ENCODE measurements at regions not wholly inside any gene's neighbourhood (a gene's known extent, or its start where the extent isn't known, plus 50 kb on each side); places are given as distances from the start of the nearest gene placed in this dataset.
"Not testable (repeated sequence)": the region's sequence is repeated elsewhere in the genome, so short reads cannot be mapped to it uniquely, and the experiment has no call there.

GRCh38 chr18:56483386-56483785 is 155.0 kb downstream of the TXNL1 start:
- ATAC-seq (no peak), DNase-seq (no peak)
- Mint-ChIP-seq H3K4me3 (no peak overlapping the region), H3K9me3 (ENCODE audit: insufficient read depth) (no peaks in the 10 kb centered on the region), H3K27ac (no peak overlapping the region), H3K36me3 (ENCODE audit: low read depth) (no peaks in the 10 kb centered on the region), H3K27me3 (ENCODE audit: low read depth) (no peaks in the 10 kb centered on the region), H3K4me1 (ENCODE audit: low read depth) (no peaks in the 10 kb centered on the region)
- ChIA-PET CTCF (no interaction called here), POLR2A (no interaction called here)

- H3K27ac Mint-ChIP-seq; CTCF ChIA-PET; H3K36me3 Mint-ChIP-seq (ENCODE audit: low read depth); POLR2A ChIA-PET; H3K9me3 Mint-ChIP-seq (ENCODE audit: insufficient read depth); H3K4me3 Mint-ChIP-seq; H3K27me3 Mint-ChIP-seq (ENCODE audit: low read depth); H3K4me1 Mint-ChIP-seq (ENCODE audit: low read depth); DNase-seq; ATAC-seq: not testable (repeated sequence)
Measured at GRCh38 chr18:56482813-56483212, 155.6 kb downstream of the TXNL1 start.

- H3K27me3 Mint-ChIP-seq (ENCODE audit: low read depth), result no peaks in the 10 kb centered on the region
- H3K4me3 Mint-ChIP-seq, result no peak overlapping the region
- no peaks in the 10 kb centered on the region for H3K36me3 Mint-ChIP-seq (ENCODE audit: low read depth)
- ChIA-PET CTCF (no interaction called here), POLR2A (no interaction called here)
- no peaks in the 10 kb centered on the region for H3K9me3 Mint-ChIP-seq (ENCODE audit: insufficient read depth)
- ATAC-seq (no peak), DNase-seq (no peak)
- H3K4me1 Mint-ChIP-seq (ENCODE audit: low read depth), result no peaks in the 10 kb centered on the region
- H3K27ac Mint-ChIP-seq, result no peak overlapping the region
Measured at GRCh38 chr18:56481751-56482150, 156.6 kb downstream of the TXNL1 start.

- Mint-ChIP-seq H3K27ac (no peak overlapping the region), H3K4me3 (no peak overlapping the region), H3K36me3 (ENCODE audit: low read depth) (no peaks in the 10 kb centered on the region), H3K4me1 (ENCODE audit: low read depth) (no peaks in the 10 kb centered on the region), H3K9me3 (ENCODE audit: insufficient read depth) (no peaks in the 10 kb centered on the region), H3K27me3 (ENCODE audit: low read depth) (no peaks in the 10 kb centered on the region)
- DNase-seq, result no peak
- ChIA-PET POLR2A (no interaction called here), CTCF (no interaction called here)
- no peak for ATAC-seq
Measured at GRCh38 chr18:56479841-56480240, 158.6 kb downstream of the TXNL1 start.

GRCh38 chr18:56475250-56475649 is 163.1 kb downstream of the TXNL1 start:
- Mint-ChIP-seq H3K27me3 (ENCODE audit: low read depth) (no peaks in the 10 kb centered on the region), H3K27ac (no peak overlapping the region), H3K9me3 (ENCODE audit: insufficient read depth) (no peaks in the 10 kb centered on the region), H3K4me1 (ENCODE audit: low read depth) (no peaks in the 10 kb centered on the region), H3K36me3 (ENCODE audit: low read depth) (no peaks in the 10 kb centered on the region), H3K4me3 (no peak overlapping the region)
- no peak for ATAC-seq
- ChIA-PET POLR2A (no interaction called here), CTCF (no interaction called here)
- DNase-seq, result no peak

- Mint-ChIP-seq H3K36me3 (ENCODE audit: low read depth) (no peaks in the 10 kb centered on the region), H3K27me3 (ENCODE audit: low read depth) (no peaks in the 10 kb centered on the region), H3K9me3 (ENCODE audit: insufficient read depth) (no peaks in the 10 kb centered on the region), H3K27ac (no peak overlapping the region), H3K4me1 (ENCODE audit: low read depth) (no peaks in the 10 kb centered on the region), H3K4me3 (no peak overlapping the region)
- ATAC-seq (no peak), DNase-seq (no peak)
- ChIA-PET POLR2A (no interaction called here), CTCF (no interaction called here)
Measured at GRCh38 chr18:56473400-56474024, 164.9 kb downstream of the TXNL1 start.

GRCh38 chr18:56470406-56471351 is 167.7 kb downstream of the TXNL1 start:
- no peak overlapping the region for H3K4me3 Mint-ChIP-seq
- no peak overlapping the region for H3K27ac Mint-ChIP-seq
- no peaks in the 10 kb centered on the region for H3K4me1 Mint-ChIP-seq (ENCODE audit: low read depth)
- no peaks in the 10 kb centered on the region for H3K27me3 Mint-ChIP-seq (ENCODE audit: low read depth)
- no peaks in the 10 kb centered on the region for H3K36me3 Mint-ChIP-seq (ENCODE audit: low read depth)
- ATAC-seq, result no peak
- ChIA-PET POLR2A (no interaction called here), CTCF (no interaction called here)
- DNase-seq, result no peak
- H3K9me3 Mint-ChIP-seq (ENCODE audit: insufficient read depth), result no peaks in the 10 kb centered on the region

GRCh38 chr18:56469582-56469981 is 168.8 kb downstream of the TXNL1 start:
- Mint-ChIP-seq H3K27ac (no peak overlapping the region), H3K9me3 (ENCODE audit: insufficient read depth) (no peaks in the 10 kb centered on the region), H3K4me3 (no peak overlapping the region), H3K27me3 (ENCODE audit: low read depth) (no peaks in the 10 kb centered on the region), H3K36me3 (ENCODE audit: low read depth) (no peaks in the 10 kb centered on the region), H3K4me1 (ENCODE audit: low read depth) (no peaks in the 10 kb centered on the region)
- ChIA-PET CTCF (no interaction called here), POLR2A (no interaction called here)
- DNase-seq (no peak), ATAC-seq (no peak)

- Mint-ChIP-seq H3K4me1 (ENCODE audit: low read depth) (no peaks in the 10 kb centered on the region), H3K27me3 (ENCODE audit: low read depth) (no peaks in the 10 kb centered on the region), H3K9me3 (ENCODE audit: insufficient read depth) (peaks cover 4% of the 10 kb centered on the region), H3K36me3 (ENCODE audit: low read depth) (no peaks in the 10 kb centered on the region), H3K4me3 (no peak overlapping the region), H3K27ac (no peak overlapping the region)
- DNase-seq, result no peak
- ChIA-PET CTCF (no interaction called here), POLR2A (no interaction called here)
- no peak for ATAC-seq
Measured at GRCh38 chr18:56468396-56468795, 170.0 kb downstream of the TXNL1 start.

GRCh38 chr18:56462276-56462675 is 176.1 kb downstream of the TXNL1 start:
- no peak overlapping the region for H3K4me3 Mint-ChIP-seq
- POLR2A ChIA-PET, result no interaction called here
- H3K27ac Mint-ChIP-seq, result no peak overlapping the region
- CTCF ChIA-PET, result no interaction called here
- ATAC-seq (no peak), DNase-seq (no peak)
- no peaks in the 10 kb centered on the region for H3K4me1 Mint-ChIP-seq (ENCODE audit: low read depth)
- H3K9me3 Mint-ChIP-seq (ENCODE audit: insufficient read depth), result peaks cover 4% of the 10 kb centered on the region
- H3K36me3 Mint-ChIP-seq (ENCODE audit: low read depth), result no peaks in the 10 kb centered on the region
- no peaks in the 10 kb centered on the region for H3K27me3 Mint-ChIP-seq (ENCODE audit: low read depth)

- ChIA-PET CTCF (no interaction called here), POLR2A (no interaction called here)
- H3K9me3 Mint-ChIP-seq (ENCODE audit: insufficient read depth), result peaks cover 4% of the 10 kb centered on the region
- no peaks in the 10 kb centered on the region for H3K27me3 Mint-ChIP-seq (ENCODE audit: low read depth)
- H3K27ac Mint-ChIP-seq, result no peak overlapping the region
- H3K36me3 Mint-ChIP-seq (ENCODE audit: low read depth), result no peaks in the 10 kb centered on the region
- DNase-seq, result no peak
- ATAC-seq, result no peak
- no peak overlapping the region for H3K4me3 Mint-ChIP-seq
- no peaks in the 10 kb centered on the region for H3K4me1 Mint-ChIP-seq (ENCODE audit: low read depth)
Measured at GRCh38 chr18:56461151-56461550, 177.2 kb downstream of the TXNL1 start.

GRCh38 chr18:56460581-56460980 is 177.8 kb downstream of the TXNL1 start:
- no peaks in the 10 kb centered on the region for H3K27me3 Mint-ChIP-seq (ENCODE audit: low read depth)
- H3K27ac Mint-ChIP-seq, result no peak overlapping the region
- peaks cover 4% of the 10 kb centered on the region for H3K9me3 Mint-ChIP-seq (ENCODE audit: insufficient read depth)
- no peak for DNase-seq
- ATAC-seq, result no peak
- ChIA-PET POLR2A (no interaction called here), CTCF (no interaction called here)
- no peaks in the 10 kb centered on the region for H3K36me3 Mint-ChIP-seq (ENCODE audit: low read depth)
- no peaks in the 10 kb centered on the region for H3K4me1 Mint-ChIP-seq (ENCODE audit: low read depth)
- H3K4me3 Mint-ChIP-seq, result no peak overlapping the region

Measured in activated CD8-positive, alpha-beta T cell treated with anti-CD3 and anti-CD28 coated beads, Interleukin-2, amount 10 ng/mL, durations not matched to agents 7 days and 5 days (primary cell).